GM12878 (cell line): ENCODE measurements at regions not wholly inside any gene's neighbourhood (a gene's known extent, or its start where the extent isn't known, plus 50 kb on each side); places are given as distances from the start of the nearest gene placed in this dataset.

Experiments used
- CEBPB ChIP-seq, 2 experiments: fragments of 150-350 bp in 1 of 2; IDR thresholded peaks; 2 replicates each; pipeline ENCODE4 v1.6.1; 2012 to 2014; ENCODE audit warnings: low read depth in 2 of 2, low read length in 2 of 2, borderline replicate concordance in 1 of 2, inconsistent platforms in 1 of 2
- CUX1 ChIP-seq: IDR thresholded peaks from 2 replicates; pipeline ENCODE4 v1.6.1; 2012; ENCODE audit warnings: improper control_type of control experiment, low read depth, low read length; ENCODE audit not compliant: insufficient replicate concordance
- JUNB ChIP-seq: IDR thresholded peaks from 2 replicates; pipeline ENCODE4 v1.6.1; 2016; ENCODE audit warnings: antibody characterized with exemption, mild to moderate bottlenecking
- RUNX3 ChIP-seq: IDR thresholded peaks from 2 replicates; pipeline ENCODE4 v1.6.1; 2012; ENCODE audit warnings: low read length, inconsistent platforms
- SPI1 ChIP-seq: IDR thresholded peaks from 2 replicates; pipeline ENCODE4 v1.6.1; 2011; ENCODE audit warnings: low read depth, mild to moderate bottlenecking, low read length, moderate library complexity, borderline replicate concordance; ENCODE audit not compliant: insufficient read depth
- SREBF2 ChIP-seq: IDR thresholded peaks from 2 replicates; pipeline ENCODE4 v1.6.1; 2012; ENCODE audit warnings: mild to moderate bottlenecking, low read length
- TCF7 ChIP-seq: IDR thresholded peaks from 2 replicates; pipeline ENCODE4 v1.6.1; 2014; ENCODE audit warnings: antibody characterized with exemption, borderline replicate concordance
- ZBTB40 ChIP-seq: fragments of 450-650 bp; IDR thresholded peaks from 2 replicates; pipeline ENCODE4 v1.6.1; 2016; ENCODE audit warnings: mild to moderate bottlenecking, moderate library complexity, borderline replicate concordance

- no peak for TF ChIP-seq ZBTB40
- TF ChIP-seq CEBPB (IDR thresholded peaks at IDR 0.05; ENCODE audit: borderline replicate concordance in 1 of 2, low read depth in 2 of 2, low read length in 2 of 2), result no peak
- TF ChIP-seq CUX1, result no peak
- TF ChIP-seq SPI1, result no peak
- no peak for TF ChIP-seq RUNX3
- TF ChIP-seq SREBF2, result no peak
- TF ChIP-seq JUNB, result no peak
- no peak for TF ChIP-seq TCF7
These were observed 122.3 kb upstream of the CARD11 start (continued) for GRCh38 chr7:3165681-3166580.
